Gastroesophageal sphincter (tissue), 4 donors: ENCODE measurements at regions not wholly inside any gene's neighbourhood (a gene's known extent, or its start where the extent isn't known, plus 50 kb on each side); places are given as distances from the start of the nearest gene placed in this dataset.

Experiments used
- ATAC-seq: fragments of 150-250 bp; one replicate; pipeline ENCODE4 v1.9.1; 2016; ENCODE audit warnings: mild to moderate bottlenecking, moderate library complexity
- H3K27ac ChIP-seq, 4 donors: fragments of 200-600 bp; sonication (generic) in 3 of 4; 1 replicate in 3 of 4; 2 replicates in 1 of 4; pipeline ENCODE4 v1.5.1; 2016 to 2019
- H3K27me3 ChIP-seq: fragments of 200-600 bp; sonication (generic); one replicate; pipeline ENCODE4 v1.5.1; 2019
- H3K36me3 ChIP-seq, 2 donors: fragments of 200-600 bp; sonication (generic); one replicate each; pipeline ENCODE4 v1.5.1; 2019; ENCODE audit warnings: control low read depth in 1 of 2
- H3K4me1 ChIP-seq, 3 donors: fragments of 200-600 bp; sonication (generic); 1 replicate in 2 of 3; 2 replicates in 1 of 3; pipeline ENCODE4 v1.5.1; 2016 to 2019; ENCODE audit warnings: control low read depth in 2 of 3
- H3K4me3 ChIP-seq, 2 donors: fragments of 200-600 bp; sonication (generic); one replicate each; pipeline ENCODE4 v1.5.1; 2019; ENCODE audit warnings: mild to moderate bottlenecking in 1 of 2, moderate library complexity in 1 of 2
- H3K9me3 ChIP-seq, 3 donors: fragments of 200-600 bp; sonication (generic); one replicate each; pipeline ENCODE4 v1.5.1; 2017 to 2019; ENCODE audit warnings: control low read depth in 2 of 3
- CTCF ChIP-seq, 4 experiments: fragments of 200-600 bp in 2 of 4; fragments of 450-650 bp in 2 of 4; sonication (generic) in 1 of 4; IDR thresholded peaks; one replicate each; pipeline ENCODE4 v1.5.1; 2017 to 2019; ENCODE audit warnings: antibody characterized with exemption in 4 of 4, mild to moderate bottlenecking in 2 of 4, moderate library complexity in 2 of 4
- EP300 ChIP-seq: sonication (generic); formaldehyde crosslinking; IDR thresholded peaks from one replicate; pipeline ENCODE4 v1.6.1; 2017; ENCODE audit warnings: antibody characterized with exemption, mild to moderate bottlenecking
- POLR2A ChIP-seq, 2 donors: fragments of 450-650 bp; IDR thresholded peaks; one replicate each; pipeline ENCODE4 v1.6.1; 2017; ENCODE audit warnings: antibody characterized with exemption in 2 of 2, mild to moderate bottlenecking in 2 of 2, moderate library complexity in 1 of 2
- POLR2AphosphoS5 ChIP-seq: sonication (generic); formaldehyde crosslinking; IDR thresholded peaks from one replicate; pipeline ENCODE4 v1.6.1; 2017; ENCODE audit warnings: antibody characterized with exemption
- WGBS, 2 donors: methylation state at CpG; one replicate each; pipeline ENCODE4 v1.1.5; 2018; ENCODE audit warnings: low coverage in 1 of 2; 5-methylcytosine and 5-hydroxymethylcytosine counted together

- Histone ChIP-seq H3K36me3 (no peaks in the 10 kb centered on the region), H3K27me3 (no peaks in the 10 kb centered on the region), H3K4me1 (peaks cover 3 to 50% (median 11%) of the 10 kb centered on the region in 3 donors), H3K27ac (peak overlapping the region in 1 of 4 donors; percentile 29), H3K4me3 (no peak overlapping the region), H3K9me3 (no peaks in the 10 kb centered on the region)
- TF ChIP-seq EP300 = no peak
- ATAC-seq = no peak
- 16 to 19% methylated on average over 3 to 7 of the region's 7 CpGs for WGBS, 2 donors
Observed at GRCh38 chr10:36118314-36118713, 476.2 kb upstream of the FZD8 start.

GRCh38 chr10:36117890-36118289 lies 475.8 kb upstream of the FZD8 start:
- H3K27me3 ChIP-seq = no peaks in the 10 kb centered on the region
- peaks cover 3 to 50% (median 11%) of the 10 kb centered on the region in 3 donors for H3K4me1 ChIP-seq
- H3K9me3 ChIP-seq = no peaks in the 10 kb centered on the region
- 47 to 95% methylated on average over 4 of the region's 4 CpGs for WGBS, 2 donors
- TF ChIP-seq POLR2A (IDR thresholded peaks at IDR 0.05) (no peak), POLR2AphosphoS5 (no peak), EP300 (no peak), CTCF (IDR thresholded peaks at IDR 0.05) (no peak)
- H3K36me3 ChIP-seq = no peaks in the 10 kb centered on the region
- ATAC-seq = no peak
- H3K27ac ChIP-seq = peak overlapping the region in 1 of 4 donors; percentile 29
- H3K4me3 ChIP-seq = no peak overlapping the region

- no peak for TF ChIP-seq POLR2AphosphoS5
- TF ChIP-seq EP300 = no peak
- no peak for TF ChIP-seq POLR2A (IDR thresholded peaks at IDR 0.05)
- TF ChIP-seq CTCF (IDR thresholded peaks at IDR 0.05) = no peak
- H3K27me3 ChIP-seq = no peaks in the 10 kb centered on the region
- peaks cover 3 to 50% (median 11%) of the 10 kb centered on the region in 3 donors for H3K4me1 ChIP-seq
- 9 to 26% methylated on average over 5 of the region's 5 CpGs for WGBS, 2 donors
- no peak overlapping the region for H3K4me3 ChIP-seq
- H3K9me3 ChIP-seq = no peaks in the 10 kb centered on the region
- peak overlapping the region in 1 of 4 donors; percentile 43 for H3K27ac ChIP-seq
- ATAC-seq = no peak
- H3K36me3 ChIP-seq = no peaks in the 10 kb centered on the region
Observed at GRCh38 chr10:36117231-36117630, 475.1 kb upstream of the FZD8 start.

GRCh38 chr10:36116731-36117130 lies 474.6 kb upstream of the FZD8 start:
- Histone ChIP-seq H3K27ac (peak overlapping the region in 2 of 4 donors; percentile 24 to 43), H3K36me3 (no peaks in the 10 kb centered on the region), H3K4me1 (peaks cover 3 to 50% (median 11%) of the 10 kb centered on the region in 3 donors), H3K9me3 (no peaks in the 10 kb centered on the region), H3K27me3 (no peaks in the 10 kb centered on the region), H3K4me3 (no peak overlapping the region)
- 12 to 20% methylated on average over 1 to 6 of the region's 6 CpGs for WGBS, 2 donors
- TF ChIP-seq CTCF (IDR thresholded peaks at IDR 0.05) (no peak), EP300 (no peak), POLR2AphosphoS5 (no peak), POLR2A (IDR thresholded peaks at IDR 0.05) (no peak)
- ATAC-seq = no peak

GRCh38 chr10:36116040-36116439 lies 473.9 kb upstream of the FZD8 start:
- WGBS, 2 donors = 23 to 92% methylated on average over 2 of the region's 2 CpGs
- Histone ChIP-seq H3K4me3 (no peak overlapping the region), H3K4me1 (peaks cover 3 to 50% (median 11%) of the 10 kb centered on the region in 3 donors), H3K36me3 (no peaks in the 10 kb centered on the region), H3K27ac (no peak overlapping the region), H3K9me3 (no peaks in the 10 kb centered on the region), H3K27me3 (no peaks in the 10 kb centered on the region)
- no peak for TF ChIP-seq POLR2AphosphoS5
- TF ChIP-seq CTCF (IDR thresholded peaks at IDR 0.05) = no peak
- no peak for TF ChIP-seq POLR2A (IDR thresholded peaks at IDR 0.05)
- TF ChIP-seq EP300 = no peak
- no peak for ATAC-seq
